ENCODE measurements at regions not wholly inside any gene's neighbourhood (a gene's known extent, or its start where the extent isn't known, plus 50 kb on each side); places are given as distances from the start of the nearest gene placed in this dataset.
"Not testable (repeated sequence)": the region's sequence is repeated elsewhere in the genome, so short reads cannot be mapped to it uniquely, and the experiment has no call there.

GRCh38 chr3:177352424-177352823 lies 155.1 kb upstream of the TBL1XR1 start:
- no peaks in the 10 kb centered on the region for H3K9me3 Mint-ChIP-seq
- H3K27me3 Mint-ChIP-seq: no peaks in the 10 kb centered on the region
- no peak overlapping the region for H3K27ac Mint-ChIP-seq
- H3K4me3 Mint-ChIP-seq: no peak overlapping the region
- H3K36me3 Mint-ChIP-seq: peaks cover 1% of the 10 kb centered on the region
- no peak for DNase-seq
- peaks cover 14% of the 10 kb centered on the region for H3K4me1 Mint-ChIP-seq
- CTCF ChIA-PET: no interaction called here

DNA sequence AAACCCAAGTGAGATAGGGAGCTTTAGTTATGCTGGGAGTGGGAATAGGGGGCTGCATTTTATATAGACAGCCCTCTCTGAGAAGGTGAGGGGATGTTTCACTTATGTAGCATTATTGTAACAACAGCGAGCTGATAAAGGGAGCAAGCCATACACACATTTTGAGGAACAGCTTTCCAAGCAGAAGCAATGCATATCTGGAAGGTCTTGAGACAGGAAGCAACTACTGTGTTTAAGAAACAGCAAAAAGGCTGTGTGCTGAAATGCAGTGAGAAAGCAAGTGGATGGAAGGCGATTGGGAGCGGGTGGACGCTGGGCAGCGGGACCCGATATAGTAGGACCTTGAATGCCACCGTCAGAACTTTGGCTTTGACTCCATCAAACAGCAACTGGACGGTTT lies 155.9 kb upstream of the TBL1XR1 start:
- H3K27me3 Mint-ChIP-seq: no peaks in the 10 kb centered on the region
- no peak overlapping the region for H3K27ac Mint-ChIP-seq
- H3K9me3 Mint-ChIP-seq: no peaks in the 10 kb centered on the region
- H3K36me3 Mint-ChIP-seq: peaks cover 1% of the 10 kb centered on the region
- peaks cover 21% of the 10 kb centered on the region for H3K4me1 Mint-ChIP-seq
- no peak overlapping the region for H3K4me3 Mint-ChIP-seq
- CTCF ChIA-PET: no interaction called here
- no peak for DNase-seq

GRCh38 chr3:177353879-177354278 lies 156.6 kb upstream of the TBL1XR1 start:
- DNase-seq, H3K36me3 Mint-ChIP-seq, H3K4me3 Mint-ChIP-seq, CTCF ChIA-PET, H3K27me3 Mint-ChIP-seq, H3K27ac Mint-ChIP-seq, H3K9me3 Mint-ChIP-seq: not testable (repeated sequence)
- peaks cover 28% of the 10 kb centered on the region for H3K4me1 Mint-ChIP-seq

DNA sequence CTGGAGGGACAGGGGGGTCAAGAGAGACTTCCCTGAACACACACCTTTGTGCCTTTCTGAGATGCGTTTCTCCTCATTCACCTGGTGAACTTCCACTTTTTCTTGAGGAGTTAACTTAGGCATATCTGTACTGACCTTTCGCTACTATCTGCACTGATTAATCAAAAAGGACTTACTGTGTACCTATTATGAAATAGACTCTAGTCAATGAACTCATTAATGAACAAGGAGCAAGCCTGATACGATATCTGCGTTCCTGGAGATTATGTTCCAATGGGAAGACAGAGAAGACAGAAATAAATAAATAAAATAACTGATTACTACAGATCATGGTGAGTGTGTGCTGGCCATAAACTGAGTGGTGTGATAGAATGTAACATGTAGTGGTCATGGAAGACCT lies 157.2 kb upstream of the TBL1XR1 start:
- Mint-ChIP-seq H3K36me3 (peaks cover 1% of the 10 kb centered on the region), H3K27me3 (no peaks in the 10 kb centered on the region), H3K27ac (no peak overlapping the region), H3K4me1 (peaks cover 34% of the 10 kb centered on the region), H3K9me3 (no peaks in the 10 kb centered on the region), H3K4me3 (no peak overlapping the region)
- CTCF ChIA-PET: no interaction called here
- no peak for DNase-seq

DNA sequence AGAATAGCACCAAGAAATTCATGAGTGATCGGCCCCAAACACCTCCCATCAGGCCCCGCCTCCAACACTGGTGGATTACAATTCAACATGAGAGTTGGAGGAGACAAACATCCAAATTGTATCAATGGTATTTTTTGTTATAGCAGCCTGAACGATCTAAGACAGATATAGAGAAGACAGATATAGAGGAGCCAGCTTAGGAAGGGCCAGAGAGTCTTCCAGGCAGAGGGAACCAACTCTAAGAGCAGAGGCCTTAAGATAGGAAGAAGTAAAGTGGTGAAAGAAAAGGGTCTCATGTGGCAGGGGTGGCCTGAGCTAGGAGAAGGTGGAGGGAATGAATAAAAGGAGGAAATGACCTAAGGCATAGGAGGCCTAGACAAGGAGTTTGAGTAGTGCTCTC lies 158.8 kb upstream of the TBL1XR1 start:
- no peak overlapping the region for H3K27ac Mint-ChIP-seq
- H3K27me3 Mint-ChIP-seq: peaks cover 5% of the 10 kb centered on the region
- CTCF ChIA-PET: no interaction called here
- H3K4me1 Mint-ChIP-seq: peaks cover 46% of the 10 kb centered on the region
- no peak overlapping the region for H3K4me3 Mint-ChIP-seq
- DNase-seq: no peak
- H3K36me3 Mint-ChIP-seq: peaks cover 1% of the 10 kb centered on the region
- no peaks in the 10 kb centered on the region for H3K9me3 Mint-ChIP-seq

DNA sequence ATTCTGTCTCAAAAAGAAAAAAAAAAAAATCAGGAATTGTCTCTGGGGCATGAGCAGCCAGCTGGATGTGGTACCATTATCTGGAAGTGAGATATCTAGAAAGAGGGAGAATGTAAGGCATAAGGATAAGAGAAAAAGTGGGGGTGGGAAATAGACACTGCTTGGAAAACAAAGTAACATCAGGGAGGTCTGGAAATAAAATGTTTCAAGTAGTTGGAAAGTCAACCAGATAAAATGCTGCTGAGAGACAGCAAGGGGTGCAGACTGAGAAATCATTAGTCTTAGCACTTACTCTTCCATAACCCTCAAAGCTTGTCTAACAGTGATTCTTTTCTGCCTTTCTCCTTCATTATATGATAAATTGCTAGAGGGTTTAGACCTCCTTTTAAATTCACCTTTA lies 159.7 kb upstream of the TBL1XR1 start:
- peaks cover 1% of the 10 kb centered on the region for H3K36me3 Mint-ChIP-seq
- H3K4me1 Mint-ChIP-seq: peaks cover 53% of the 10 kb centered on the region
- H3K4me3 Mint-ChIP-seq: no peak overlapping the region
- no peaks in the 10 kb centered on the region for H3K9me3 Mint-ChIP-seq
- H3K27ac Mint-ChIP-seq: no peak overlapping the region
- CTCF ChIA-PET: interaction anchor here (1.1 to 1.4 kb wide), 3 partner anchors 11 to 237 kb away, joined by 3 to 4 read pairs (median 3); no protein-coding TSS in a partner anchor
- H3K27me3 Mint-ChIP-seq: peaks cover 5% of the 10 kb centered on the region
- no peak for DNase-seq

GRCh38 chr3:177357352-177358090 lies 160.2 kb upstream of the TBL1XR1 start:
- no peaks in the 10 kb centered on the region for H3K9me3 Mint-ChIP-seq
- peaks cover 5% of the 10 kb centered on the region for H3K27me3 Mint-ChIP-seq
- peaks cover 1% of the 10 kb centered on the region for H3K36me3 Mint-ChIP-seq
- no peak for DNase-seq
- no peak overlapping the region for H3K4me3 Mint-ChIP-seq
- peaks cover 55% of the 10 kb centered on the region for H3K4me1 Mint-ChIP-seq
- CTCF ChIA-PET: interaction anchor here (1.1 to 1.4 kb wide), 4 partner anchors 11 to 485 kb away, joined by 3 to 4 read pairs (median 3); no protein-coding TSS in a partner anchor
- peak overlapping the region; percentile 99 for H3K27ac Mint-ChIP-seq

GRCh38 chr3:177358091-177358976 lies 161.1 kb upstream of the TBL1XR1 start:
- peak overlapping the region; percentile 73 for H3K4me3 Mint-ChIP-seq
- H3K27ac Mint-ChIP-seq: peak overlapping the region; percentile 99
- H3K9me3 Mint-ChIP-seq: no peaks in the 10 kb centered on the region
- peaks cover 5% of the 10 kb centered on the region for H3K27me3 Mint-ChIP-seq
- peak; percentile 62 for DNase-seq
- peaks cover 1% of the 10 kb centered on the region for H3K36me3 Mint-ChIP-seq
- CTCF ChIA-PET: interaction anchor here (1.3 kb wide), 1 partner anchor 485 kb away, joined by 3 read pairs; no protein-coding TSS in a partner anchor
- peaks cover 55% of the 10 kb centered on the region for H3K4me1 Mint-ChIP-seq

- H3K4me1 Mint-ChIP-seq: peaks cover 55% of the 10 kb centered on the region
- H3K9me3 Mint-ChIP-seq: no peaks in the 10 kb centered on the region
- H3K27me3 Mint-ChIP-seq: peaks cover 5% of the 10 kb centered on the region
- CTCF ChIA-PET: interaction anchor here (0.9 to 2.7 kb wide), 7 partner anchors 13 to 420 kb away, joined by 3 to 21 read pairs (median 3); partner anchors contain the start of gene TBL1XR1
- H3K4me3 Mint-ChIP-seq: peak overlapping the region; percentile 73
- DNase-seq: peak; percentile 62
- H3K27ac Mint-ChIP-seq: peak overlapping the region; percentile 99
- H3K36me3 Mint-ChIP-seq: peaks cover 1% of the 10 kb centered on the region
These were observed 161.8 kb upstream of the TBL1XR1 start for GRCh38 chr3:177358977-177359592.

DNA sequence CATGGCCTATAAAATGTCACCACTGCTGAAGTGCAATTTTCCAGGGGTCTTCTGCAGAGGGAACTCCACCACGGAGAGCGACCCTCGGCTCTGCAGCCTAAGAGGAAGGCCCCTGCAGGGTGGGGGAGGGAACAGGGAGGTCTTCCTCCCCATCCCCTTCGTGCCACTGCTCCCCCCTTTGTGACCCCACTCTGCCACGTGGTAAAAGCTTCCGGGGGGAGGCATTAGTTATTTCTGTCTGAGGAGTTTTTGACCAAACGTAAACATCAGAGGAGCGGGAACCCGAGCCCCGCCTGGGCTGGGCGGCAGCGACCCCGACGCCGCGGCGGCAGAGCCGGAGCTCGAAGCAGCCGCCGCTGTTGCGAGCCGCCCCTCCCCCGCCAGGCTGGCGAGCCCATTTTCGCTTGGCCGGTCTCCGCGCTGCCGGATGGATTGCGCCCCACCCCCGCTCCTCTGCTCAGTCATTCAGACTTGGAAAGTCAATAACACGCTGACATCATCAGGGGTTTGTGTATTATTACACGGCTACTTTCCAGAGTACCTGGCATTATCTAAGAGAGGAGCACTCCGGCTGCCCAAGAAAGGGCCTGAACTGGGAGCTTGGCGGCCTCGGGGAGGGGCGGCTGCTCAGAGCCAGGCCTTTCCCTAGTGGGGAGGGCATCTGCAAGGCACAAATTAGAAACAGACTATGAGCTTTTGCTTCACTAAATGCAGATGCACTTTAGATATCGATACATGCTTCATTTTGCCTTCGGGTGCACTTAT lies 162.5 kb upstream of the TBL1XR1 start:
- Mint-ChIP-seq H3K36me3 (peaks cover 1% of the 10 kb centered on the region), H3K27ac (peak overlapping the region; percentile 99), H3K4me3 (peak overlapping the region; percentile 73), H3K27me3 (peaks cover 5% of the 10 kb centered on the region), H3K9me3 (no peaks in the 10 kb centered on the region), H3K4me1 (peaks cover 55% of the 10 kb centered on the region)
- DNase-seq: peak; percentile 94
- CTCF ChIA-PET: interaction anchor here (0.7 to 2.7 kb wide), 10 partner anchors 14 to 419 kb away, joined by 3 to 21 read pairs (median 4); partner anchors contain the start of gene TBL1XR1

GRCh38 chr3:177361081-177361938 lies 164.0 kb upstream of the TBL1XR1 start:
- H3K4me1 Mint-ChIP-seq: peaks cover 53% of the 10 kb centered on the region
- peaks cover 5% of the 10 kb centered on the region for H3K27me3 Mint-ChIP-seq
- CTCF ChIA-PET: interaction anchor here (0.8 to 2.7 kb wide), 5 partner anchors 163 to 418 kb away, joined by 3 to 21 read pairs (median 5); partner anchors contain the start of gene TBL1XR1
- no peak for DNase-seq
- H3K27ac Mint-ChIP-seq: peak overlapping the region; percentile 99
- H3K36me3 Mint-ChIP-seq: no peaks in the 10 kb centered on the region
- H3K9me3 Mint-ChIP-seq: no peaks in the 10 kb centered on the region
- peak overlapping the region; percentile 73 for H3K4me3 Mint-ChIP-seq

- CTCF ChIA-PET: interaction anchor here (2.4 kb wide), 1 partner anchor 312 kb away, joined by 6 read pairs; no protein-coding TSS in a partner anchor
- no peaks in the 10 kb centered on the region for H3K36me3 Mint-ChIP-seq
- H3K27ac Mint-ChIP-seq: no peak overlapping the region
- peaks cover 43% of the 10 kb centered on the region for H3K4me1 Mint-ChIP-seq
- no peak for DNase-seq
- peaks cover 5% of the 10 kb centered on the region for H3K27me3 Mint-ChIP-seq
- no peak overlapping the region for H3K4me3 Mint-ChIP-seq
- H3K9me3 Mint-ChIP-seq: no peaks in the 10 kb centered on the region
These were observed 165.3 kb upstream of the TBL1XR1 start for GRCh38 chr3:177362626-177363025.

DNA sequence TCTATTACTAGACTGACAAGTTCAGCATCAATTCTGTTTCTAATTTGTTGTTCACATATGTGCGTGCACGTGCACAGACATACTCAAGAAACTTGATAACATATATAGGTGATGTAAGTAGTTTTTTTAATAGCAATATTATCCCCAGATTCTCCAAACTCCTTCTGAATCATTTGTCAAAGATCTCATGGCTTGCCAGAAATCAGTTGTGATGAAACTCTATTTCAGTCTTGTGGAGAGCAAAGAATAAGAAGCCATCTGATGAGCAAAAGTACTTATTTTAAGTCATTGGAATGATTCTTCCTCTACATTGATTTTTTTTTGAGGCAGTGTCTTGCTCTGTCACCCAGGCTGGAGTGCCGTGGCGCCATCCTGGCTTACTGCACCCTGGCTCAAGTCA lies 167.0 kb upstream of the TBL1XR1 start:
- Mint-ChIP-seq H3K36me3 (no peaks in the 10 kb centered on the region), H3K4me3 (no peak overlapping the region), H3K9me3 (peaks cover 1% of the 10 kb centered on the region), H3K27me3 (peaks cover 5% of the 10 kb centered on the region), H3K27ac (no peak overlapping the region), H3K4me1 (peaks cover 27% of the 10 kb centered on the region)
- CTCF ChIA-PET: no interaction called here
- DNase-seq: no peak
